Lower leg skin (tissue), 4 donors: ENCODE measurements at regions not wholly inside any gene's neighbourhood (a gene's known extent, or its start where the extent isn't known, plus 50 kb on each side); places are given as distances from the start of the nearest gene placed in this dataset.

ENCODE experiments used
- DNase-seq, 2 donors: peaks; one replicate each; pipeline ENCODE4 v3.0.0-alpha.2; 2019; ENCODE audit warnings: low spot score in 2 of 2
- H3K4me3 ChIP-seq: fragments of 200-600 bp; sonication (generic); 2 replicates; pipeline ENCODE4 v1.5.1; 2017; ENCODE audit warnings: mild to moderate bottlenecking, low read depth; ENCODE audit not compliant: poor library complexity, severe bottlenecking
- POLR2A ChIP-seq, 2 donors: fragments of 450-650 bp; IDR thresholded peaks; one replicate each; pipeline ENCODE4 v1.6.1; 2016 to 2017; ENCODE audit warnings: antibody characterized with exemption in 2 of 2, mild to moderate bottlenecking in 1 of 2, moderate library complexity in 1 of 2
- WGBS, 2 donors: methylation state at CpG; one replicate each; pipeline ENCODE4 v1.1.5; 2018; 5-methylcytosine and 5-hydroxymethylcytosine counted together
- intact Hi-C: fragments of 100-400 bp; cut with DNase I; formaldehyde crosslinking; loops from one replicate; pipeline ENCODE4 v1.15.0; 2023; ENCODE audit warnings: low total_unique reads
- TF ChIP-seq, protein P1 (sequence below), 3 donors: fragments of 450-650 bp; IDR thresholded peaks; one replicate each; pipeline ENCODE4 v1.5.1; 2016; ENCODE audit warnings: antibody characterized with exemption in 3 of 3, mild to moderate bottlenecking in 3 of 3, moderate library complexity in 2 of 3

DNA sequence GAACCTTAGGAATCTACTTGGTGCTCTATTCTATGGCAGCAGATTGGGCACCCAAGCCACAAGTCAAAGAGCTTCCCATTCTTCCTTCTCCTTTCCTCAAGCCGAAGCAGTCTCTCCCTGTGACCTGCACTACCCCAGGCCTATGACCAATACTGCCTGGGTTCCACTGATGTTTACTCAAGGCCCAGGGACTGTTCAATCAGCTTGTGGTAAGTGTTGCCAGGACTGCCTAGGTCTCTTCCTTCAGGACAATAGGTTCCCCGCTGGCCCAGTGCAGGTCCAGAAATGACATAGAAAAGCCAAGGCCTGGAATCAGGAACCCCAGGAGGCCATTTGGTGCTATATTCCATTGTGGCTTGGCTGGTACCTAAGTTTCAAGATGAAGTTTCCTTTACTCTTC is 397.9 kb downstream of the ZIC4 start:
- intact Hi-C loops = no loop called here
- no peak overlapping the region for H3K4me3 ChIP-seq
- WGBS, 2 donors = 88 to 98% methylated on average over 2 of the region's 2 CpGs
- TF ChIP-seq, protein P1, sequence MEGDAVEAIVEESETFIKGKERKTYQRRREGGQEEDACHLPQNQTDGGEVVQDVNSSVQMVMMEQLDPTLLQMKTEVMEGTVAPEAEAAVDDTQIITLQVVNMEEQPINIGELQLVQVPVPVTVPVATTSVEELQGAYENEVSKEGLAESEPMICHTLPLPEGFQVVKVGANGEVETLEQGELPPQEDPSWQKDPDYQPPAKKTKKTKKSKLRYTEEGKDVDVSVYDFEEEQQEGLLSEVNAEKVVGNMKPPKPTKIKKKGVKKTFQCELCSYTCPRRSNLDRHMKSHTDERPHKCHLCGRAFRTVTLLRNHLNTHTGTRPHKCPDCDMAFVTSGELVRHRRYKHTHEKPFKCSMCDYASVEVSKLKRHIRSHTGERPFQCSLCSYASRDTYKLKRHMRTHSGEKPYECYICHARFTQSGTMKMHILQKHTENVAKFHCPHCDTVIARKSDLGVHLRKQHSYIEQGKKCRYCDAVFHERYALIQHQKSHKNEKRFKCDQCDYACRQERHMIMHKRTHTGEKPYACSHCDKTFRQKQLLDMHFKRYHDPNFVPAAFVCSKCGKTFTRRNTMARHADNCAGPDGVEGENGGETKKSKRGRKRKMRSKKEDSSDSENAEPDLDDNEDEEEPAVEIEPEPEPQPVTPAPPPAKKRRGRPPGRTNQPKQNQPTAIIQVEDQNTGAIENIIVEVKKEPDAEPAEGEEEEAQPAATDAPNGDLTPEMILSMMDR (IDR thresholded peaks at IDR 0.05) = no peak
- no peak for TF ChIP-seq POLR2A (IDR thresholded peaks at IDR 0.05)
- DNase-seq = no peak

DNA sequence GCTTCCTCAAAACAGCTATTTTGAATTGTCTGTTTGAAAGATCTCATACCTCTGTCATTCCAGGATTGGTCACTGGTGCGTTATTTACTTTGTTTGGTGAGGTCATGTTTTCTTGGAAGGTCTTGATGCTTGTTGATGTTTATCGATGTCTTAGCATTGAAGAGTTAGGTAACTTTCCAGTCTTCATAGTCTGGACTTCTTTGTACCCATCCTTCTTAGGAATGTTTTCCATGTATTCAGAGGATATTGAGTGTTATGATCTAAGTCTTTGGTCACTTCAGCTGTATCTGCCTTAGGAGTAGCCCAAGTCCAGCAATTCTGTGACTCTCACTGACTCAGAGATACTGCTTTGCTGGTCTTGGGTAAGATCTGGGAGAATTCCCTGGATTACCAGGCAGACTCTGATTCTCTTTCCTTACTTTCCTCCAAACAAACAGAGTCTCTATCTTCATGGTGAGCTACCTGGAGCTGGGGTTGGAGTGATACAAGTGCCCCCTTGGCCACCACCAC is 398.6 kb downstream of the ZIC4 start:
- no peak for DNase-seq
- no peak overlapping the region for H3K4me3 ChIP-seq
- no peak for TF ChIP-seq POLR2A (IDR thresholded peaks at IDR 0.05)
- TF ChIP-seq, protein P1 (IDR thresholded peaks at IDR 0.05) = no peak
- 83 to 92% methylated on average over 2 of the region's 2 CpGs for WGBS, 2 donors
- intact Hi-C loops = no loop called here

DNA sequence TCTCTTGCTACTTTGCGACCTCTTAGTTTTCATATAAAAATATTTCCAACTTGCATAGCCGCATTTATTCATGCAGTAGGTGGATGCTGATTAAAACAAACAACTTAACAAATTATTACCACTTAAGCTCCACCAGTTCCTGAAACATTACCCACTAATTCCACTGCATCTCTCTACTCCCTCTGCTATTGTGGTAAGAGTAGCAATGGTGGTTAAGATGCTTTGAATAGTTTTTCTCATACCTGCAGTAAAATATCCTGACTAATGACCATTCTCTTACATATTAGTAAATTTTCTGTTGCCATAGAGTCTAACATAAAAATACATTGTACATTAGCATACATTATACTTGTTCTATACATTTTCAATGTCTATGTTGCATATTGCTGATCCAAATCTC is 397.6 kb upstream of the PLSCR5 start:
- DNase-seq = no peak
- intact Hi-C loops = no loop called here
- no peak overlapping the region for H3K4me3 ChIP-seq
- 96 to 98% methylated on average over 2 of the region's 2 CpGs for WGBS, 2 donors
- no peak for TF ChIP-seq POLR2A (IDR thresholded peaks at IDR 0.05)
- TF ChIP-seq, protein P1 (IDR thresholded peaks at IDR 0.05) = no peak

DNA sequence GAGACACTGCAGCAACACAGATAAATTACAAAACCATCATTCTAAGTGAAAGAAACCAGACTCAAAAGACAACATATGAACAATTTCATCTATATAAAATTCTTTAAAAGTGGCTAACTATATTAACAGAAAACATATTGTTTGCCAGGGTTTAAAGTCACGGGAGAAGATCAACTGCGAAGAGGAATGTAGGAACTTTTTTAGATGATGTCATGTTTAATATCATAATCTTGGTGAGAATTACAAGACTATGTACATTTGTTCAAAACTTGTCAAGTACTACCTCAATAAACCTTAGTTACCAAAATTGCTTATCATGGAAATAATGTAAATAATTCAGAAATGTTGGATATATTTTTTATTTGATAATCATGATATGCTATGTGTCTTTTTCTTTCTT is 395.1 kb upstream of the PLSCR5 start:
- TF ChIP-seq POLR2A (IDR thresholded peaks at IDR 0.05) = no peak
- TF ChIP-seq, protein P1 (IDR thresholded peaks at IDR 0.05) = no peak
- no peak for DNase-seq
- 86% methylated on average over 2 of the region's 2 CpGs for WGBS, 2 donors
- no peak overlapping the region for H3K4me3 ChIP-seq
- intact Hi-C loops = no loop called here

DNA sequence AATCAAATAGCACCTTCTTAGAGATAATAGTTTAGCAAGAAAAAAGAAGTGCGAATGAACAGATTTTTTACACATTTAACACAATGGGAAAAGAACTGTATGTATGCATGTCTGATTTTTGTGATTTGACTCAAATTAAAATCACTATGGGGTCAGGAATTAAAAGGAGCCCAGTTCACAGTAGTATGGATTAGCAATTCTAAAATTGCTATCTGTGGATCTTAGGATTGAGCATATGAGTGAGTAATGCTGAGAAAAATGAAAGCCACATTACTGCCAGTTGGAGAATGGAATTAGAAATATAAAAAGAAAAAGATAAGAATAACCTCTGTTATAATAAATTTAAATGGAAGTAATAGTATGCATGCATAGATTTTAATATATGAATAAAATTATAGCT is 386.8 kb upstream of the PLSCR5 start:
- no peak for DNase-seq
- intact Hi-C loops = no loop called here
- H3K4me3 ChIP-seq = no peak overlapping the region
- TF ChIP-seq, protein P1 (IDR thresholded peaks at IDR 0.05) = no peak
- no peak for TF ChIP-seq POLR2A (IDR thresholded peaks at IDR 0.05)
- WGBS, 2 donors = 91 to 97% methylated on average over 1 of the region's 1 CpG

DNA sequence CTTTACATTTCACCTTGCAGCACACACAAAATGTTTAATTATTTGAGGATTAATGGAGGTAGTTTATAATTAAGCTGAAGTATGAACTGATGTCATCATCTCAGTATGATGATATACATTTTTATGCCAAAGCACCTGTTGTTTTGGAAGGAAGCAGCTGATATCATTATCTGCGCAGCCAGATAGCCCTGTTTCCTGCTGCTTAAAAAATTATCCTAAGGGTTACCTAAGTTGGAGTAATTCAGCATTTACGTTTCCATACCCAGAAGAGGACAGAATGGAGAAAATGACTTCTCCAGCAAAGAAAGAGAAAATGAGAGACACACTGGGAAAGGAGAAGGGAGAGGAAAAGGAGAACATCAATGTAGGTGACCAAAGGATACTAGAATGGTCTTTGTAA is 370.3 kb upstream of the PLSCR5 start:
- no peak for DNase-seq
- intact Hi-C loops = no loop called here
- TF ChIP-seq POLR2A (IDR thresholded peaks at IDR 0.05) = no peak
- TF ChIP-seq, protein P1 (IDR thresholded peaks at IDR 0.05) = no peak
- H3K4me3 ChIP-seq = no peak overlapping the region
- 69 to 78% methylated on average over 2 of the region's 2 CpGs for WGBS, 2 donors
